ENCODE measurements at regions not wholly inside any gene's neighbourhood (a gene's known extent, or its start where the extent isn't known, plus 50 kb on each side); places are given as distances from the start of the nearest gene placed in this dataset.

- Histone ChIP-seq H3K27ac (ENCODE audit: low read length) (no peak overlapping the region), H3F3A (ENCODE audit: insufficient read depth, low read length, poor library complexity, severe bottlenecking) (no peaks in the 10 kb centered on the region), H3K4me3 (ENCODE audit: low read length) (peak overlapping the region; percentile 4), H3K36me3 (ENCODE audit: insufficient read depth, low read length) (no peaks in the 10 kb centered on the region), H3K9me3 (ENCODE audit: low read length) (no peaks in the 10 kb centered on the region), H2AFZ (ENCODE audit: low read depth, low read length) (no peak overlapping the region), H3K4me2 (ENCODE audit: low read length) (no peak overlapping the region), H3K79me2 (replicated peaks; ENCODE audit: insufficient read depth, low read length) (no peaks in the 10 kb centered on the region), H3K9me2 (ENCODE audit: insufficient read depth, low read length) (no peaks in the 10 kb centered on the region), H4K20me1 (ENCODE audit: insufficient read depth) (no peaks in the 10 kb centered on the region), H3K27me3 (ENCODE audit: insufficient read depth, low read depth, low read length) (no peaks in the 10 kb centered on the region), H3K9ac (ENCODE audit: low read length) (no peak overlapping the region)
- TF ChIP-seq TAF1 (IDR thresholded peaks at IDR 0.05; ENCODE audit: low read depth): no peak
- TF ChIP-seq RAD21 (conservative IDR thresholded peaks at IDR 0.05): no peak
- TF ChIP-seq EP300 (conservative IDR thresholded peaks at IDR 0.05; ENCODE audit: poor library complexity, severe bottlenecking): no peak
- TF ChIP-seq REST (IDR thresholded peaks at IDR 0.05; ENCODE audit: borderline replicate concordance): no peak
- no peak for TF ChIP-seq SMC3 (conservative IDR thresholded peaks at IDR 0.05; ENCODE audit: poor library complexity)
- TF ChIP-seq POLR2AphosphoS5 (IDR thresholded peaks at IDR 0.05): no peak
- no peak for TF ChIP-seq EZH2 (IDR thresholded peaks at IDR 0.05; ENCODE audit: borderline replicate concordance, insufficient read depth, low read length, poor library complexity, severe bottlenecking)
- TF ChIP-seq CTCF (IDR thresholded peaks at IDR 0.05; ENCODE audit: poor library complexity, severe bottlenecking): no peak
These were observed 272.8 kb upstream of the DAAM1 start for GRCh38 chr14:58915646-58916045.

GRCh38 chr14:58918066-58918738 lies 270.3 kb upstream of the DAAM1 start:
- Histone ChIP-seq H3K9me3 (ENCODE audit: low read length) (no peaks in the 10 kb centered on the region), H3K9ac (ENCODE audit: low read length) (no peak overlapping the region), H3K27ac (ENCODE audit: low read length) (peak overlapping the region; percentile 64), H3K9me2 (ENCODE audit: insufficient read depth, low read length) (no peaks in the 10 kb centered on the region), H3F3A (ENCODE audit: insufficient read depth, low read length, poor library complexity, severe bottlenecking) (no peaks in the 10 kb centered on the region), H3K4me2 (ENCODE audit: low read length) (no peak overlapping the region), H3K79me2 (replicated peaks; ENCODE audit: insufficient read depth, low read length) (no peaks in the 10 kb centered on the region), H4K20me1 (ENCODE audit: insufficient read depth) (no peaks in the 10 kb centered on the region), H2AFZ (ENCODE audit: low read depth, low read length) (no peak overlapping the region), H3K36me3 (ENCODE audit: insufficient read depth, low read length) (no peaks in the 10 kb centered on the region), H3K27me3 (ENCODE audit: insufficient read depth, low read depth, low read length) (no peaks in the 10 kb centered on the region), H3K4me3 (ENCODE audit: low read length) (peak overlapping the region; percentile 13)
- TF ChIP-seq EP300 (conservative IDR thresholded peaks at IDR 0.05; ENCODE audit: poor library complexity, severe bottlenecking) (peak; percentile 52), RAD21 (conservative IDR thresholded peaks at IDR 0.05) (no peak), REST (IDR thresholded peaks at IDR 0.05; ENCODE audit: borderline replicate concordance) (no peak), SMC3 (conservative IDR thresholded peaks at IDR 0.05; ENCODE audit: poor library complexity) (no peak)
